OCI-LY3 (cell line): ENCODE measurements at regions not wholly inside any gene's neighbourhood (a gene's known extent, or its start where the extent isn't known, plus 50 kb on each side); places are given as distances from the start of the nearest gene placed in this dataset.

ENCODE experiments used
- CTCF ChIP-seq: fragments of 200-600, 300-600 bp; sonication (generic); IDR thresholded peaks from 2 replicates; pipeline ENCODE4 v1.5.1; 2014; ENCODE audit warnings: antibody characterized with exemption, low read length, low read depth
- EZH2phosphoT487 ChIP-seq: fragments of 200-600 bp; shearing (Covaris generic); IDR thresholded peaks from 2 replicates; pipeline ENCODE4 v1.6.1; 2018; ENCODE audit warnings: antibody characterized with exemption, mixed run types, low read depth

DNA sequence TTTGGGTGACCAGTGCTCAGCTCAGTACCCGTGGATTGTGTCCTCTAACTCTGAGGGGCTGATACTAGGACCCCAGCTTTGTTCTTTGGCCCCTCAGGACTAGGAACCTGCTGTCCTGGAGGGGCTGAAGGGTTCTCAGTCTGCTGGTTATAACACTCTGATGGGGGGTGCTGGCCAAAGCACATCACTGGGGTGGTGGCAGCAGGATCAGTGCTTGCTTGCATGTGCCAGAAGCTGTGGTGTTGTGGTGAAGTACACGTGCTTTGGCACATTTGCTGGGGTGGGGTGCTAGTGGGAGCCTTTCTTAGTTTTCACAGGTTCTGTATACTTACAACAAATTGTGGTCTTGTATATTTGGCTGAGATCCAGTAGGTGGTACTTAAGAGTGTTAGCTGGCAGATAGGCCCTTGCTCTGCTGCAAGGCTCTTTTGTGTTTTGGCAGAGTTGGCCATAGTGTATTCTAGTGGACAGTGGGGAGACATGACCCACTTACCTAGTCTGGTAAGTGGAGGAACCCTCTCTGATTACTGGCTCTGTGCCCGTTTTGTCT, 344.3 kb downstream of the EDEM1 start:
- TF ChIP-seq CTCF (no peak), EZH2phosphoT487 (no peak)
